ENCODE measurements at regions not wholly inside any gene's neighbourhood (a gene's known extent, or its start where the extent isn't known, plus 50 kb on each side); places are given as distances from the start of the nearest gene placed in this dataset.

GRCh38 chr12:91629440-91629839 lies 446.8 kb upstream of the DCN start:
- no peak for DNase-seq (ENCODE audit: low spot score)
- Mint-ChIP-seq H3K4me3 (no peak overlapping the region), H3K27ac (no peak overlapping the region), H3K9me3 (peaks cover 9% of the 10 kb centered on the region), H3K27me3 (ENCODE audit: low read depth) (no peaks in the 10 kb centered on the region), H3K4me1 (ENCODE audit: low read depth) (no peaks in the 10 kb centered on the region), H3K36me3 (ENCODE audit: low read depth) (no peaks in the 10 kb centered on the region)

GRCh38 chr12:91628656-91629055 lies 446.0 kb upstream of the DCN start:
- no peak for DNase-seq (ENCODE audit: low spot score)
- H3K4me1 Mint-ChIP-seq (ENCODE audit: low read depth) = no peaks in the 10 kb centered on the region
- no peaks in the 10 kb centered on the region for H3K27me3 Mint-ChIP-seq (ENCODE audit: low read depth)
- H3K27ac Mint-ChIP-seq = no peak overlapping the region
- no peak overlapping the region for H3K4me3 Mint-ChIP-seq
- no peaks in the 10 kb centered on the region for H3K36me3 Mint-ChIP-seq (ENCODE audit: low read depth)
- H3K9me3 Mint-ChIP-seq = peaks cover 9% of the 10 kb centered on the region

GRCh38 chr12:91627225-91627624 lies 444.6 kb upstream of the DCN start:
- Mint-ChIP-seq H3K9me3 (peaks cover 9% of the 10 kb centered on the region), H3K27ac (no peak overlapping the region), H3K4me1 (ENCODE audit: low read depth) (no peaks in the 10 kb centered on the region), H3K4me3 (no peak overlapping the region), H3K27me3 (ENCODE audit: low read depth) (no peaks in the 10 kb centered on the region), H3K36me3 (ENCODE audit: low read depth) (no peaks in the 10 kb centered on the region)
- DNase-seq (ENCODE audit: low spot score) = no peak

- no peak overlapping the region for H3K27ac Mint-ChIP-seq
- no peak overlapping the region for H3K4me3 Mint-ChIP-seq
- H3K27me3 Mint-ChIP-seq (ENCODE audit: low read depth) = no peaks in the 10 kb centered on the region
- H3K4me1 Mint-ChIP-seq (ENCODE audit: low read depth) = peaks cover 2% of the 10 kb centered on the region
- H3K36me3 Mint-ChIP-seq (ENCODE audit: low read depth) = no peaks in the 10 kb centered on the region
- DNase-seq (ENCODE audit: low spot score) = no peak
- peaks cover 9% of the 10 kb centered on the region for H3K9me3 Mint-ChIP-seq
These were observed 440.4 kb upstream of the DCN start for GRCh38 chr12:91622981-91623380.

GRCh38 chr12:91622037-91622436 lies 439.4 kb upstream of the DCN start:
- Mint-ChIP-seq H3K9me3 (peaks cover 9% of the 10 kb centered on the region), H3K27me3 (ENCODE audit: low read depth) (no peaks in the 10 kb centered on the region), H3K4me1 (ENCODE audit: low read depth) (peaks cover 4% of the 10 kb centered on the region), H3K27ac (no peak overlapping the region), H3K4me3 (no peak overlapping the region), H3K36me3 (ENCODE audit: low read depth) (no peaks in the 10 kb centered on the region)
- DNase-seq (ENCODE audit: low spot score) = no peak

- Mint-ChIP-seq H3K36me3 (ENCODE audit: low read depth) (no peaks in the 10 kb centered on the region), H3K27ac (no peak overlapping the region), H3K4me3 (no peak overlapping the region), H3K4me1 (ENCODE audit: low read depth) (peaks cover 4% of the 10 kb centered on the region), H3K27me3 (ENCODE audit: low read depth) (no peaks in the 10 kb centered on the region), H3K9me3 (peaks cover 6% of the 10 kb centered on the region)
- no peak for DNase-seq (ENCODE audit: low spot score)
These were observed 438.4 kb upstream of the DCN start for GRCh38 chr12:91620992-91621391.

- Mint-ChIP-seq H3K27ac (no peak overlapping the region), H3K9me3 (peaks cover 6% of the 10 kb centered on the region), H3K4me1 (ENCODE audit: low read depth) (peaks cover 4% of the 10 kb centered on the region), H3K27me3 (ENCODE audit: low read depth) (no peaks in the 10 kb centered on the region), H3K4me3 (no peak overlapping the region), H3K36me3 (ENCODE audit: low read depth) (no peaks in the 10 kb centered on the region)
- no peak for DNase-seq (ENCODE audit: low spot score)
These were observed 437.8 kb upstream of the DCN start for GRCh38 chr12:91620422-91620821.

- no peak for DNase-seq (ENCODE audit: low spot score)
- Mint-ChIP-seq H3K4me1 (ENCODE audit: low read depth) (peaks cover 4% of the 10 kb centered on the region), H3K36me3 (ENCODE audit: low read depth) (no peaks in the 10 kb centered on the region), H3K4me3 (no peak overlapping the region), H3K9me3 (no peaks in the 10 kb centered on the region), H3K27ac (no peak overlapping the region), H3K27me3 (ENCODE audit: low read depth) (no peaks in the 10 kb centered on the region)
These were observed 435.7 kb upstream of the DCN start for GRCh38 chr12:91618281-91618680.

- Mint-ChIP-seq H3K4me3 (no peak overlapping the region), H3K9me3 (no peaks in the 10 kb centered on the region), H3K27ac (no peak overlapping the region), H3K4me1 (ENCODE audit: low read depth) (peaks cover 4% of the 10 kb centered on the region), H3K27me3 (ENCODE audit: low read depth) (no peaks in the 10 kb centered on the region), H3K36me3 (ENCODE audit: low read depth) (no peaks in the 10 kb centered on the region)
- no peak for DNase-seq (ENCODE audit: low spot score)
These were observed 435.2 kb upstream of the DCN start for GRCh38 chr12:91617818-91618217.

GRCh38 chr12:91616416-91616815 lies 433.8 kb upstream of the DCN start:
- H3K36me3 Mint-ChIP-seq (ENCODE audit: low read depth) = no peaks in the 10 kb centered on the region
- H3K4me1 Mint-ChIP-seq (ENCODE audit: low read depth) = peaks cover 4% of the 10 kb centered on the region
- no peaks in the 10 kb centered on the region for H3K27me3 Mint-ChIP-seq (ENCODE audit: low read depth)
- no peaks in the 10 kb centered on the region for H3K9me3 Mint-ChIP-seq
- no peak overlapping the region for H3K27ac Mint-ChIP-seq
- no peak overlapping the region for H3K4me3 Mint-ChIP-seq
- no peak for DNase-seq (ENCODE audit: low spot score)

GRCh38 chr12:91613223-91613779 lies 430.7 kb upstream of the DCN start:
- Mint-ChIP-seq H3K4me1 (ENCODE audit: low read depth) (peaks cover 7% of the 10 kb centered on the region), H3K27me3 (ENCODE audit: low read depth) (no peaks in the 10 kb centered on the region), H3K36me3 (ENCODE audit: low read depth) (no peaks in the 10 kb centered on the region), H3K27ac (no peak overlapping the region), H3K9me3 (no peaks in the 10 kb centered on the region), H3K4me3 (no peak overlapping the region)
- no peak for DNase-seq (ENCODE audit: low spot score)

GRCh38 chr12:91610561-91610960 lies 427.9 kb upstream of the DCN start:
- Mint-ChIP-seq H3K27me3 (ENCODE audit: low read depth) (no peaks in the 10 kb centered on the region), H3K36me3 (ENCODE audit: low read depth) (no peaks in the 10 kb centered on the region), H3K4me3 (no peak overlapping the region), H3K27ac (no peak overlapping the region), H3K4me1 (ENCODE audit: low read depth) (peaks cover 3% of the 10 kb centered on the region), H3K9me3 (no peaks in the 10 kb centered on the region)
- no peak for DNase-seq (ENCODE audit: low spot score)

- Mint-ChIP-seq H3K4me1 (ENCODE audit: low read depth) (peaks cover 3% of the 10 kb centered on the region), H3K9me3 (no peaks in the 10 kb centered on the region), H3K4me3 (no peak overlapping the region), H3K27me3 (ENCODE audit: low read depth) (no peaks in the 10 kb centered on the region), H3K27ac (no peak overlapping the region), H3K36me3 (ENCODE audit: low read depth) (no peaks in the 10 kb centered on the region)
- no peak for DNase-seq (ENCODE audit: low spot score)
These were observed 426.7 kb upstream of the DCN start for GRCh38 chr12:91609283-91609682.

- Mint-ChIP-seq H3K27me3 (ENCODE audit: low read depth) (no peaks in the 10 kb centered on the region), H3K9me3 (no peaks in the 10 kb centered on the region), H3K27ac (no peak overlapping the region), H3K4me3 (no peak overlapping the region), H3K36me3 (ENCODE audit: low read depth) (no peaks in the 10 kb centered on the region), H3K4me1 (ENCODE audit: low read depth) (peaks cover 3% of the 10 kb centered on the region)
- no peak for DNase-seq (ENCODE audit: low spot score)
These were observed 425.9 kb upstream of the DCN start for GRCh38 chr12:91608542-91608941.

- Mint-ChIP-seq H3K9me3 (no peaks in the 10 kb centered on the region), H3K27me3 (ENCODE audit: low read depth) (no peaks in the 10 kb centered on the region), H3K4me3 (no peak overlapping the region), H3K4me1 (ENCODE audit: low read depth) (peaks cover 3% of the 10 kb centered on the region), H3K27ac (no peak overlapping the region), H3K36me3 (ENCODE audit: low read depth) (no peaks in the 10 kb centered on the region)
- no peak for DNase-seq (ENCODE audit: low spot score)
These were observed 424.2 kb upstream of the DCN start for GRCh38 chr12:91606662-91607377.

Data from T-helper 2 cell treated with Interferon-gamma antibody and Interleukin-4, amounts not matched to agents 5 μg/mL and 100 μg/mL, for 36 hours (primary cell).